ENCODE measurements at regions not wholly inside any gene's neighbourhood (a gene's known extent, or its start where the extent isn't known, plus 50 kb on each side); places are given as distances from the start of the nearest gene placed in this dataset.

GRCh38 chr20:20992686-20993360 is 113.3 kb downstream of the LINC00237 start:
- no peak for DNase-seq

DNA sequence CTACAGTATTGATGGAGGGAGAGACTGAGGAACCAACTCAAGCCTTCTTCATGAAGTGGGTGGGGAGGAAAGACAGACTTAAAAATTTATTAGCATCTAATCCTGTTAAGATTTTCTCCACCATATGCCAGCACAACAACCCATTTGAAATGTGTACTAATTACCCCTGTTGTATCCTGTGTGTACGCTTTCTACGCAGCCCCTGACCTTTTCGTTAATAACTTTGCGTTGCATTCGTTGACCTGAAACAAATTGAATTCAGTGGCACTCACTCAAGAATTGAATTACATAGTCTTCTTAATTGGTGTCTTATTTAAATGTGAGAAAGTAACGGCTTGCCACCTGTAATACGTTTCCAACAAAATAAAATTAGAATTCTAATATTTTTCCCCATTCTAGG is 113.9 kb downstream of the LINC00237 start:
- no peak for DNase-seq

DNA sequence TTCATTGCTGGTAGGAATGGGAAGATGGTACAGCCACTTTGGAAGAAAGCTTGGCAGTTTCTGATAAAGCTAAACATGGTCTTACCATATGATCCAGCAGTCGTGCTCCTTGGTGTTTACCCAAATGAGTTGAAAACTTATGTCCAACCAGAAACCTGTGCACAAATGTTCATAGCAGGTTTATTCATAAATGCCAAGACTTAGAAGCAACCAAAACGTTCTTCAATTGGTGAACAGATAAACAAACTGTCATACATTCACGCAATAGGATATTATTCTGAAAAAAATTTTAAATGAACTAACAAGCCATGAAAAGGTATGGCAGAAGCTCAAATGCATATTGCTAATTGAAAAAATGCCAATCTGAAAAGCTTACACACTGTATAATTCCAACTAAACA is 117.1 kb downstream of the LINC00237 start:
- DNase-seq: no peak

DNA sequence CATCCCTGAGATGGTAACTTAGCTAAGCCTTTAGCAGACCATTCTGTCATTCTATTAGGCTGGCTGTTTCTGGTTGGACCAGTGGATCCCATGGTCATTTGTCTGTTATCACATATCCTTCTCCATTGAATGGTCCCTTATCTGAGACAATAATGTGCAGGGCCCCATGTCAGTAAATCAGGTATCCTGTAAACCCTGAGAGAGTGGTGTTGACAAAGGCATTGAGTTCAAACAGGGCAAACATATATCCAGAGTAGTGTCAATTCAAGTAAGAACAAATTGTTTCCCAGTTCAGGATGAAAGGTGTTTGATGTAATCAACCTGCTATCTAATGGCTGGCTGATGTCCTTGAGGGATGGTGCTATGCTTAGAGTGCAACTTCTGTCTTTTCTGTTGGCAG is 126.2 kb downstream of the LINC00237 start:
- DNase-seq: no peak

GRCh38 chr20:20977786-20978185 is 128.4 kb downstream of the LINC00237 start:
- no peak for DNase-seq

- DNase-seq: no peak
These were observed 133.7 kb downstream of the LINC00237 start for GRCh38 chr20:20972490-20972889.

- no peak for DNase-seq
These were observed 134.3 kb downstream of the LINC00237 start for GRCh38 chr20:20971810-20972209.

DNA sequence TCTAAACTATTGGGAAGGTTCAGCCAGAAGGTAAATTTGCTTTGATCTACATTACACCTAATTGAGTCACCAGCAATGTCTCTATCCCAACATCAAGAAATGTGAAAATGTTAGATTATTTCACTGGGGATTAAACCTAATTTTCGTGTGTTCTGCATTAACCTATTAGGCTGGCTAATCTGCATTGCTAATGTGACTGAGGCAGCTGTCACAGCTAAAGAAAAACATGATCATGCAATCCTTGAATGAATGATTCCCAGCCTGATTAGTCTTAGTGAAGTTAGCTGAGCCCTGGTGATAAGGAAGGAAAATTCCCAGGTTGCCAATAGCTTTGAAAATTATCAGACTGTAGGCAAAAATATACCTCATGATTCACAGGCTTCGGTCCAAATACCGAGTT is 135.3 kb downstream of the LINC00237 start:
- DNase-seq: no peak

DNA sequence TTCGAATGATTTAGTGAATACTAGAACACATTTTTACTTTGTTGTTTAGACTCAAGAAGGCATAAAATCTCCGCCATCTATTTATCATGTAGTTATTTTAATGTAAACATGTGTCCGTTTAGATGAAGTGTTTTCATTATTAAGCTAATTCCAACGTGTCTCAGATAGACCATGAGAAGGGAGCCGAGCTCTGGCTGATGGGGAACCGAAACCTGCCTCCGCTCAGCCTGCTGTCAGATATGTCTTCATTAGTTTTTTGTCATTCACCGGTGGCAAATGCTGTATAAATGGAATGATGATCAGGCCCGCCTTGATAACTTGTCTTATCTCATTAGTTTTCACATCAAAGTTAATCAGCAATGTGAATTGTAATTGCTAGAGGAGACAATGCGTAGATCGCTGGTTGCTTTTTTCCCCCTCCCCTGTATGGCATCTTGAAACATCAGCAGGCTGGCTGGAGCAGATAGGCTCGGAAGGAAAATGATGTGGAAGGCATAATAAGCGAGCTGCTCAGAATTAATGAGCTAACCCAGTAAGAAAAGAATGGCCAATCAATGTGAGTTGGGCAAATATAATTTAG is 136.4 kb downstream of the LINC00237 start:
- no peak for DNase-seq

- no peak for DNase-seq
These were observed 138.5 kb downstream of the LINC00237 start for GRCh38 chr20:20967564-20968184.

DNA sequence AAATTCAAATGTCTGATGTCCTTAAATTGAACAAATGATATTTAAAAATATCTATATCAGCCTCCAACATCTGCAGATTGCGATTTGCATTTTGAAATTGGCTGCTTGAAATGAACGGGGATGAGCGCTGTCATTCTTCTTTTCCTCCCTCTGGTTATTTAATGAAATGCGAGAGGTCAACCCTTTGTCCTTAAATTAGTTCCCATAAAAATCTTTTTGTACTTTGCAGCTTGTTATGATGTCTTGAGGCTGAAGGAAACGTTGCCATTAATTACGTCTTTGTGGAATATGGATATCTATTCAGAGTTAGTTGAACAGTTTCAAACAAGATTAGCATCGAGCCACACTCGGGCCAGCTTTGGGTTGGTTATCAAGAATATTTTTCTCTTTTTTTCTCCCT is 140.0 kb downstream of the LINC00237 start:
- no peak for DNase-seq

GRCh38 chr20:20959031-20959755 is 147.0 kb downstream of the LINC00237 start:
- DNase-seq: no peak

DNA sequence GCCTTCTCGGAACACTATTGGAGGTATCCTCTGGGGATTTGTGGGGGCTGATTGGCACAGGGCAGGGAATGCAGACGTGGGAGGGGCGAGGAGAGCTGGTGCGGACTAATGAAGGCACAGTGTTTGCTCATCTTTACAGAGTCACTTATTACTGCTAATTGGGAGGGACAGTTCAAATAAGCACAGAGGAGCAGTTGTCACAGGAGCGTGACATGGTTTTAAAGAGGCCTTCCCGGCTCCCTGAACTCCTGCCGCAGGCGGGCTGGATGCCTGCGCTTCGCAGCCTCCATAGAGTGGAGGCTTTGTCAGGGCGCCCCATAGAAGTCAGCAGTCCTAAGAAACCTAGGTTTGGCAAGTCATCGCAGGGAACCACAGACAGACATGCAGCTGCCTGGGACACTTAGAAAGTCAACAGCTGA is 149.6 kb downstream of the LINC00237 start:
- DNase-seq: no peak

DNA sequence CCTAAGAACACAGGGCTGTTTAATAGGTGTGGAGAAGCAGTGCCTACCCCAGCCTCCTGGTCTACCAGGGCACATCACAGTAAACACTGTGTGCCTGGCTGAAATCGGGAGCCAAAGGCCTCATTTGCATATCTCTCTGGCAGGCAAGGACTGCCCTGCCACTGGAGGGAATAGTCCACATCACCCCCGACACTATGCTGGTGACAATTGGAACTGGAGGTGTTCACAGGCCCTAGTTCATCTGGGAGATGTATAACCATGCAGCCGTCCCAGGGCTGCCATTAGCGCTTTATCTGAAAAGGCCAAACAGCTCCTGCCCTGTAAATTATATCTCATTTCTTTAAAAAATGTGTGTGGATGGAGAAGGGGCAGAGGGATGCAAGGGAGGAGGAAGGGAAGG is 150.3 kb downstream of the LINC00237 start:
- DNase-seq: no peak

DNA sequence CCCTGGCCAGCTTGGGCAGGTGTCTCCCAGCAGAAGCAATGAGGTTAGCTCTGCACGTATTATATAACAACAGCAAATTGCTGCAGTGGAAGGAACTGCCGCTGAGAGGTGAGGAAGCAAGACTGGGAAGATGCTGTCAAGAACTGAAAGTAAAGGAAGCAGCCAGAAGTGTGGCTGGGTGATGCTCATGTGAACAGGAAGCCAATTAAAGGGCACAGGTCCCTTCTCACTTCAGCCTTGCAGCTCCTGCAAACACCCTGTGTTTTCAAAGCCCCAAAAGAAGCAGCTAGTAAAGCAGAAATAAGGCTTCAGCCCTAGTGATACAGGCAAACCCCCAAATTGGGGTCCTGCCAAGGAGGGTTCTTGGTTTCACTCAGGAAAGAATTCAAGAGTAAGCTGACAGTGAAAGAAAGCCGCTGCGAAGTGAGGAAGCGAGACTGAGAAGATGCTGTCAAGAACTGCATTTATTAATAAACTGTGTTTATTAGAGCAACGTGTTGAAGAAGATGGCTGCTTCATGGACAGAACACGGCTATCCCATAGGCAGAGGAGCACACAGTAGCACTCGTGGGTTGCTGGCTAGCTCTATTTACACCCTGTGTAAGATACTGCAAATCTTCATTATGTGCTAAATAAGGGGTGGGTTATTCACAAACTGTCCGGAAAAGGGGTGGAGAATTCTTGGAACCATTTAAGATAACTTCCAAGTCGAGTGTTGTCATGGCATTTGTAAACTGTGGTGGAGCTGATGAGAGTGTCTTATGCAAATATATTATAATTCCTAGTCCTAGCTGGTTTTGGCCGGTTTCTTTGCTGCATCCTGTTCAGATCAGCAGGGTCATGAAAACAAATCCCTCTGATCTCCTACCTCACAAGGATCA is 152.2 kb downstream of the LINC00237 start:
- DNase-seq: no peak

- no peak for DNase-seq
These were observed 155.5 kb downstream of the LINC00237 start for GRCh38 chr20:20950620-20951019.

DNA sequence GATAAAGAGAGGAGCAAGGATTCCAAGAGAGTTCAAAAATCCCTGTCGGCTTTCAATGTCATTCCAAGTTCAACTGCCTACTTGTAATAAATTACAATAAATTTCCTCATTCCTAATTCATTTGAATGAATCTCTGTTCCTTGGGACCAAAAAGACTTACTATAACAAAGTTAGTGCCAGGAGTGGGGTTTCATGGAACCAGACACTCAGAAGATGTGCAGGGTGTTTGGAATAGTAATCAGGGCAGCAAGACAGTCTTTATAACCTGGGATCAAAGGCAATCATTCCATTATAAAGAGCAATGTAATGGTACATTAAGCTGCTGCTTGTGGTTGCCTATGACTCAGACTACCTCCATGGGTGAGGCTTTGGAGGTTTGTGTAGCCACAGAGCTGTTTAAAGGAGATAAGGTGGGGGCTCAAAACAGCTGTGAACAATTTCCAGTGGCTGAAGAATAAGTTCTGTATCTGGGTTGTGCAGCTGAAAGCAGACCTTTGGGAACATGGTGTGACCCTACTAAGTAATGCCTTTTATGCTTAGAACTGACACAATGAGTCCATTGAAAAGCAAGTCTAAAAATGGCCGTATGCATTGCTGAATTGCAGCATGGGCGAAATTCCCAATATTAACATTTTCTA is 159.9 kb downstream of the LINC00237 start:
- DNase-seq: no peak

DNA sequence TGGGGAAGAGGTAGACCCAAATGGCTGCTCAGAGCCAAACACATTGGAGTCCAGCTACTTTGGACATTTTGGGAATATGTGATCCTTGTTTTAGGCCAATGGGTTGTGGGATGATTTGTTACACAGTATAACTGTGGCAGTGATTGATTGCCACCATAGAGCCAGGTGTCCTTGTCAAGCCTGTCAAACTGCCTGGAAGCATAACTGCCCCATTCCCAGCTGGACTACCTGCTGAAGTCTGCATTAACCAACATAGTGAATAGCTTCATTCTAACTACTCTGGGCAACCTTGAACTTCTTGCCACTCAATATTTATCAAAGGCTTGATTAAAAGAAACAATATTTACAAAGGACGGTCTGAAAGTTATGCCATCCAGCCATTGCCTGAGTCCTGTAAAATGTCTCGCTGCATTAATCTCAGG is 164.7 kb downstream of the LINC00237 start:
- DNase-seq: no peak

GRCh38 chr20:20939006-20939405 is 167.2 kb downstream of the LINC00237 start:
- no peak for DNase-seq

DNA sequence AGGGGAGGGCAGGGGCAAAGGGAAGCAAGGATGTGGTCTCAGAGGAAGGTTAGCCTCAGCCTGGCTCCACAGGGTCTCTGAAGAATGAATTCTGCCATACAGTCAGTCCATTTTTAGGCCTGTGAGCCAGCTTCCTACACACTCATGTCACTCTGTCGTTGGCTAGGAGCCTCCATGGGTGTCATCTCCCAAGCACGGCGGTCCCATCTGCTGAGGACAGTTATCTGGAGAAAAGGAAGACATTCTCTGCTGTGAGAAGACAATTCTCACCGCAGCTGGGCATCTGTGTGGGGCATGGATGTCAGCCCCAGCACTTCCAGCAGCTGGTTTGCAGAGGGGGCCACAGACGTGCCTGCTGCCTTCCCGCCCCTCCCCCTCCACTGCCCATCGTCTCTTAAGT is 167.6 kb downstream of the LINC00237 start:
- DNase-seq: no peak

GRCh38 chr20:20938131-20938530 is 168.0 kb downstream of the LINC00237 start:
- DNase-seq: no peak
